ENCODE measurements at regions not wholly inside any gene's neighbourhood (a gene's known extent, or its start where the extent isn't known, plus 50 kb on each side); places are given as distances from the start of the nearest gene placed in this dataset.
"Not testable (repeated sequence)": the region's sequence is repeated elsewhere in the genome, so short reads cannot be mapped to it uniquely, and the experiment has no call there.

DNA sequence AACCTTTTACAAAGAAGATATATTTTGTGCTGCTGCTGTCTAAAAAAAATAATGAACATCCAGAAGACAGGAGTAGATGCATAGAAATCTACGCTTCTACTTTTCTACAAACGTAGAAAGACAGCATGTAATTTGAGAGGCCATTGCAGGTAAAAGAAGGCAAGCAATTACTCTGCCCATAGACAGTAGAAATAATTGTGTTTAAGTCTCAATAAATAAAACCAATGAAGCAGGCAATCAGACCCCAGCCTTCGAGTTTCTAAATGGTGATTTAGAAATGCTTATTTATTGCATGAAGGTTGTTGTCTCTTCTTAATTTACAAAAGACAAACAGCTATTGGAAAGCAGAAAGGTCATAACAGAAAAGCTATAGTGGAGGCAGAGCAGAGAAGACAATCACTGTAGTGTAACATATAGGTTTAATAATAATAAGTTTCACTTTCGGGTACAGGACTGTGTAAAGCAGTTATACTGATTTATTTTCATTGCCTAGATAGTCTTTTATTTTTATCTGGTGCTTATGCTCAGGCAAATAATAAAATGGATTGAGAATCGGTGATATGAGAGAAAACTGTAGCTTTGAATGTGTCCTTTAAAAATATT, 123.0 kb upstream of the TACR3 start:
- H3K27me3 ChIP-seq: no peaks in the 10 kb centered on the region
- H4K20me1 ChIP-seq (ENCODE audit: insufficient read depth, poor library complexity, severe bottlenecking): no peaks in the 10 kb centered on the region
- no peaks in the 10 kb centered on the region for H3K79me2 ChIP-seq
- no peak overlapping the region for H3K27ac ChIP-seq
- H3K9me3 ChIP-seq (ENCODE audit: low read depth): peaks cover 3% of the 10 kb centered on the region
- DNase-seq (ENCODE audit: low spot score): no peak
- no peaks in the 10 kb centered on the region for H3K36me3 ChIP-seq (replicated peaks; ENCODE audit: insufficient read depth, low read depth)
- H3K4me1 ChIP-seq (ENCODE audit: insufficient read depth): no peaks in the 10 kb centered on the region
- H2AFZ ChIP-seq: no peak overlapping the region
- no peak overlapping the region for H3K4me3 ChIP-seq
- TF ChIP-seq EZH2 (IDR thresholded peaks at IDR 0.05; ENCODE audit: borderline replicate concordance) (no peak), EZH2phosphoT487 (IDR thresholded peaks at IDR 0.05; ENCODE audit: low read depth, severe bottlenecking, unreplicated experiment) (no peak)
- TF ChIP-seq, protein P1, sequence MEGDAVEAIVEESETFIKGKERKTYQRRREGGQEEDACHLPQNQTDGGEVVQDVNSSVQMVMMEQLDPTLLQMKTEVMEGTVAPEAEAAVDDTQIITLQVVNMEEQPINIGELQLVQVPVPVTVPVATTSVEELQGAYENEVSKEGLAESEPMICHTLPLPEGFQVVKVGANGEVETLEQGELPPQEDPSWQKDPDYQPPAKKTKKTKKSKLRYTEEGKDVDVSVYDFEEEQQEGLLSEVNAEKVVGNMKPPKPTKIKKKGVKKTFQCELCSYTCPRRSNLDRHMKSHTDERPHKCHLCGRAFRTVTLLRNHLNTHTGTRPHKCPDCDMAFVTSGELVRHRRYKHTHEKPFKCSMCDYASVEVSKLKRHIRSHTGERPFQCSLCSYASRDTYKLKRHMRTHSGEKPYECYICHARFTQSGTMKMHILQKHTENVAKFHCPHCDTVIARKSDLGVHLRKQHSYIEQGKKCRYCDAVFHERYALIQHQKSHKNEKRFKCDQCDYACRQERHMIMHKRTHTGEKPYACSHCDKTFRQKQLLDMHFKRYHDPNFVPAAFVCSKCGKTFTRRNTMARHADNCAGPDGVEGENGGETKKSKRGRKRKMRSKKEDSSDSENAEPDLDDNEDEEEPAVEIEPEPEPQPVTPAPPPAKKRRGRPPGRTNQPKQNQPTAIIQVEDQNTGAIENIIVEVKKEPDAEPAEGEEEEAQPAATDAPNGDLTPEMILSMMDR (IDR thresholded peaks at IDR 0.05; ENCODE audit: poor library complexity): no peak
- H3K4me2 ChIP-seq: no peak overlapping the region
- no peaks in the 10 kb centered on the region for H3K9me2 ChIP-seq (replicated peaks; ENCODE audit: insufficient read depth)
- whole genome bisulfite sequencing (ENCODE audit: low lambda C conversion rate, missing lambda C conversion rate): 84% methylated on average over 5 of the region's 5 CpGs

DNA sequence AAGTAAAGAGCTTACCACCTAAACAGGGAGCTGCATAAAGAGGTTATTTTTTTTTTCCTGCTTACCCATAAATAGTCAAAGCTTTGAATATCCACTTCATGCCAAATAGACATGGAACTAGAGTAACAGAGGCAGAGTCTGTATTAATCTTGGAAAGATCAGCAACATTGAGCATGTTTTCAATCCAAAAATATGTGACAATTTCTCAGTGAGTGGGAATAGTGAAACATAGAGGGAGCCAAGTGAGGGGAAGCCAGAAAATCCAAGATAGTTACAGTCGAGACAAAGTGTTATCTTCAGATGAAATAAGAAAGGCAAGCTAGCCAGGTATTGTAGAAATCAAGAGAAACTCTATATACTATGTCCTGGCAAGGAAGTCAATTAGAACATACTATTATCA, 122.3 kb upstream of the TACR3 start:
- TF ChIP-seq, protein P1 (IDR thresholded peaks at IDR 0.05; ENCODE audit: poor library complexity): no peak
- TF ChIP-seq EZH2 (IDR thresholded peaks at IDR 0.05; ENCODE audit: borderline replicate concordance): no peak
- no peak for TF ChIP-seq EZH2phosphoT487 (IDR thresholded peaks at IDR 0.05; ENCODE audit: low read depth, severe bottlenecking, unreplicated experiment)
- H3K27ac ChIP-seq: no peak overlapping the region
- H3K4me2 ChIP-seq: no peak overlapping the region
- no peak overlapping the region for H2AFZ ChIP-seq
- WGBS (ENCODE audit: low lambda C conversion rate, missing lambda C conversion rate): 87% methylated on average over 1 of the region's 1 CpG
- H3K4me1 ChIP-seq (ENCODE audit: insufficient read depth): no peaks in the 10 kb centered on the region
- no peak overlapping the region for H3K4me3 ChIP-seq
- H3K9me2 ChIP-seq (replicated peaks; ENCODE audit: insufficient read depth): no peaks in the 10 kb centered on the region
- H3K36me3 ChIP-seq (replicated peaks; ENCODE audit: insufficient read depth, low read depth): no peaks in the 10 kb centered on the region
- no peaks in the 10 kb centered on the region for H4K20me1 ChIP-seq (ENCODE audit: insufficient read depth, poor library complexity, severe bottlenecking)
- DNase-seq (ENCODE audit: low spot score): no peak
- H3K79me2 ChIP-seq: no peaks in the 10 kb centered on the region
- peaks cover under 1% of the 10 kb centered on the region for H3K9me3 ChIP-seq (ENCODE audit: low read depth)
- H3K27me3 ChIP-seq: no peaks in the 10 kb centered on the region

DNA sequence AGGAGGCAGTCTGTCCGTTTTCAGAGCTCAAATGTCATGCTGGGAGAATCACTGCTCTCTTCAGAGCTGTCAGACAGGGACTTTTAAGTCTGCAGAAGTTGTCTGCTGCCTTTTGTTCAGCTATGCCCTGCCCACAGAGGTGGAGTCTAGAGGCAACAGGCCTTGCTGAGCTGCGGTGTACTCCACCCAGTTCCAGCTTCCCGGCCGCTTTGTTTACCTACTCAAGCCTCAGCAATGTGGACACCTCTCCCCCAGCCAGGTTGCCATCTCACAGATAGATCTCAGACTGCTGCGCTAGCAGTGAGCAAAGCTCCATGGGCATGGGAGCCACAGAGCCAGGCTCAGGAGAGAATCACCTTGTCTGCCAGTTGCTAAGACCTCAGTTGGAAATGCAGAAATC, 90.5 kb upstream of the TACR3 start:
- DNase-seq (ENCODE audit: low spot score); H3K36me3 ChIP-seq (replicated peaks; ENCODE audit: insufficient read depth, low read depth); H2AFZ ChIP-seq; H3K27me3 ChIP-seq; H3K4me2 ChIP-seq; H3K79me2 ChIP-seq; H3K9me3 ChIP-seq (ENCODE audit: low read depth); H3K9me2 ChIP-seq (replicated peaks; ENCODE audit: insufficient read depth); H3K4me1 ChIP-seq (ENCODE audit: insufficient read depth); H3K4me3 ChIP-seq; H3K27ac ChIP-seq; H4K20me1 ChIP-seq (ENCODE audit: insufficient read depth, poor library complexity, severe bottlenecking): not testable (repeated sequence)
- WGBS (ENCODE audit: low lambda C conversion rate, missing lambda C conversion rate): 70% methylated on average over 5 of the region's 5 CpGs

DNA sequence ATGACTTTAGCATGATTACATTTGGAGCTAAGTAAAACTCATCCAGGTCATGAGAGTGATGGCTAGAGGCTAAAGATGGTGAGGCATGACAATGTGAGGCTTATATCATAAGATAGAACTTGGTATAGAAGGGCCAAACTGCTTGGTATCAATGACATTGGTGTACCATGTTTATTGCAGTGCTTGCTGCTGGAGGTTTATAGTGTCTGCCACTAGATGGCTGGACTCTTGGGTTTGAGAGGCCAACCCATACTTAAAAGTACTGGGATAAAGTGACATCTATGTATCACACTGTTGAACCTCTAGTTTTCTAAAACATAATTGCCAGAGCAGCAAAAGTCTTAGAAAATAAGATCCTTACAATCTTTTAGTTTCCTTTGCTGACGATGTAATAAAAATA, 83.0 kb upstream of the TACR3 start:
- Histone ChIP-seq H3K27ac (no peak overlapping the region), H3K4me1 (ENCODE audit: insufficient read depth) (no peaks in the 10 kb centered on the region), H3K4me3 (no peak overlapping the region), H3K4me2 (no peak overlapping the region), H3K27me3 (no peaks in the 10 kb centered on the region), H3K79me2 (no peaks in the 10 kb centered on the region), H3K9me2 (replicated peaks; ENCODE audit: insufficient read depth) (no peaks in the 10 kb centered on the region), H3K36me3 (replicated peaks; ENCODE audit: insufficient read depth, low read depth) (no peaks in the 10 kb centered on the region), H4K20me1 (ENCODE audit: insufficient read depth, poor library complexity, severe bottlenecking) (no peaks in the 10 kb centered on the region), H2AFZ (no peak overlapping the region), H3K9me3 (ENCODE audit: low read depth) (no peaks in the 10 kb centered on the region)
- 98% methylated on average over 1 of the region's 1 CpG for WGBS (ENCODE audit: low lambda C conversion rate, missing lambda C conversion rate)
- DNase-seq (ENCODE audit: low spot score): no peak
- TF ChIP-seq, protein P1 (IDR thresholded peaks at IDR 0.05; ENCODE audit: poor library complexity): no peak
- no peak for TF ChIP-seq EZH2phosphoT487 (IDR thresholded peaks at IDR 0.05; ENCODE audit: low read depth, severe bottlenecking, unreplicated experiment)
- TF ChIP-seq EZH2 (IDR thresholded peaks at IDR 0.05; ENCODE audit: borderline replicate concordance): no peak
